Prostate gland (tissue), 2 donors: ENCODE measurements at regions not wholly inside any gene's neighbourhood (a gene's known extent, or its start where the extent isn't known, plus 50 kb on each side); places are given as distances from the start of the nearest gene placed in this dataset.

Experiments
- CTCF ChIP-seq, 4 experiments: fragments of 200-600 bp in 2 of 4; fragments of 450-650 bp in 2 of 4; sonication (generic) in 2 of 4; IDR thresholded peaks; 1 replicate in 3 of 4; 2 replicates in 1 of 4; pipeline ENCODE4 v1.5.1; 2016 to 2019; ENCODE audit warnings: antibody characterized with exemption in 4 of 4, mild to moderate bottlenecking in 2 of 4, moderate library complexity in 2 of 4
- POLR2AphosphoS5 ChIP-seq: sonication (generic); formaldehyde crosslinking; IDR thresholded peaks from one replicate; pipeline ENCODE4 v1.6.1; 2017; ENCODE audit warnings: antibody characterized with exemption

DNA sequence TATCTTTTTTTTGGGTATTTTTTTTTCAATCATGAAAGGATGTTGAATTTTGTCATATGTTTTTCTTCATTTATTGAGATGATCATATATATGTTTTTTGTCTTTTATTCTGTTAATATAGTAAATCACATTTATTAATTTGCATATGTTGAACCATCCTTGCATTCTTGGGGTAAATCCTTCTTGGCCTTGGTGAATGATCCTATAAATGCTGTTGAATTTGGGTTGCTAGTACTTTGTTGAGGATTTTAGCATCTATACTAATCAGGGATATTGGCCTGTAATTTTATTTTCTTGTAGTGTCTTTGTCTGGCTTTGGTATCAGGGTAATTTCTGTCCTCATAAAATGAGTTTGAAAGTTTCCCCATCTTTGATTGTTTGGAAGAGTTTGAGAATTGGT is 199.9 kb downstream of the B3GLCT start:
- no peak for TF ChIP-seq CTCF (IDR thresholded peaks at IDR 0.05)
- no peak for TF ChIP-seq POLR2AphosphoS5
